ENCODE measurements at regions not wholly inside any gene's neighbourhood (a gene's known extent, or its start where the extent isn't known, plus 50 kb on each side); places are given as distances from the start of the nearest gene placed in this dataset.

DNA sequence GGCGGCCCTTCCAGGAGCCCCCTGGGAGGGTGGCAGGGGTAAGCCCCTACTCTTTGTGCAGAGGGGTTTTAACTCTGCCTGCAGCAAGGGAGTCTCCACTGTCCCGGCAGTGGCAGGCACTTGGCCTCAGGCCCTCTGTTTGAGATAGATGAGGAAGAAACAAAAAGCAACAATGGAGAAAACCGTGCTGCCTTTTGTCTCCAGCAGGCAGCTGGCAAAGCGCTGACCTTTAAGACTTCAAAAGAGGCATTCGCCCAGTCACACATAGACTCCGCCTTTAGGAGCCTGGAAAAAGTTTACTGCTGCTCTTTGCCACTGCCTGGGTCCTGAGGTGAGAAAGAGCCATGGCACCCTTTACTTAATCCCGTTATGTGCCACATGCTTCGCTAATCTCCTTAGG lies 158.2 kb upstream of the NTF3 start:
- no peak for TF ChIP-seq EZH2 (IDR thresholded peaks at IDR 0.05; ENCODE audit: borderline replicate concordance, low read length)
- TF ChIP-seq, protein P1, sequence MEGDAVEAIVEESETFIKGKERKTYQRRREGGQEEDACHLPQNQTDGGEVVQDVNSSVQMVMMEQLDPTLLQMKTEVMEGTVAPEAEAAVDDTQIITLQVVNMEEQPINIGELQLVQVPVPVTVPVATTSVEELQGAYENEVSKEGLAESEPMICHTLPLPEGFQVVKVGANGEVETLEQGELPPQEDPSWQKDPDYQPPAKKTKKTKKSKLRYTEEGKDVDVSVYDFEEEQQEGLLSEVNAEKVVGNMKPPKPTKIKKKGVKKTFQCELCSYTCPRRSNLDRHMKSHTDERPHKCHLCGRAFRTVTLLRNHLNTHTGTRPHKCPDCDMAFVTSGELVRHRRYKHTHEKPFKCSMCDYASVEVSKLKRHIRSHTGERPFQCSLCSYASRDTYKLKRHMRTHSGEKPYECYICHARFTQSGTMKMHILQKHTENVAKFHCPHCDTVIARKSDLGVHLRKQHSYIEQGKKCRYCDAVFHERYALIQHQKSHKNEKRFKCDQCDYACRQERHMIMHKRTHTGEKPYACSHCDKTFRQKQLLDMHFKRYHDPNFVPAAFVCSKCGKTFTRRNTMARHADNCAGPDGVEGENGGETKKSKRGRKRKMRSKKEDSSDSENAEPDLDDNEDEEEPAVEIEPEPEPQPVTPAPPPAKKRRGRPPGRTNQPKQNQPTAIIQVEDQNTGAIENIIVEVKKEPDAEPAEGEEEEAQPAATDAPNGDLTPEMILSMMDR (conservative IDR thresholded peaks at IDR 0.05 in 1 of 2, IDR thresholded peaks at IDR 0.05 in 1 of 2; ENCODE audit: extremely low read depth in 1 of 2, insufficient read depth in 1 of 2, low read depth in 1 of 2, low read length in 2 of 2) = no peak
